DMS53 treated with DMSO at 0.1 percent for 48 hours (cell line): ENCODE measurements at regions not wholly inside any gene's neighbourhood (a gene's known extent, or its start where the extent isn't known, plus 50 kb on each side); places are given as distances from the start of the nearest gene placed in this dataset.

Experiments
- DNase-seq: peaks from one replicate; lab custom pipeline; 2025; ENCODE audit not compliant: unreplicated experiment; lab: John Stamatoyannopoulos, UW

- DNase-seq: no peak
Observed at GRCh38 chr2:42927334-42928160, 135.2 kb upstream of the HAAO start.

- DNase-seq: peak; percentile 48
Observed at GRCh38 chr2:42926434-42927333, 134.3 kb upstream of the HAAO start.

GRCh38 chr2:42925742-42926433, 133.5 kb upstream of the HAAO start:
- DNase-seq: no peak

DNA sequence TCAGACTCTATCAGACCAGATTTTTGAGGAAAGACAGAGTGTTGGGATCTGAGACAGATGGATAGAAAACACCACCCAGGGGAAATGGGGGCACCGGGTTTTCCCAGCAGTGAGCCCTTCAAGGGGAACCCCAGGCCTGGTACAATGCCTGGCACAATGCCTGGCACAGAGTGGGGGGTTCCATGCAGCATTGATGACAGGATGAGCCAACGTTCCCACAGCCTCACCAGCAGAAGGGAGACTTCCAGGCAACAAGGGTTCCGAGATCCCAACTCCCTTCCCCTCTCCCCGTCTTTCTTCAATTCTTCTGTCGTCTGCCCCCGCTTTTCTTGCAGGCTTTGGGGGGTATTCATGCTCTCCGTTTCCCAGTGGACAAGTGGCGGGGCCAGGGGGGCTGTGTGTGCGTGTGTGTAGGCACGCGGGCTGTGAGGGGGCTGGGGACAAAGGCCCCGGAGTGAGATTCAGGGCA, 132.1 kb upstream of the HAAO start:
- DNase-seq: no peak

DNA sequence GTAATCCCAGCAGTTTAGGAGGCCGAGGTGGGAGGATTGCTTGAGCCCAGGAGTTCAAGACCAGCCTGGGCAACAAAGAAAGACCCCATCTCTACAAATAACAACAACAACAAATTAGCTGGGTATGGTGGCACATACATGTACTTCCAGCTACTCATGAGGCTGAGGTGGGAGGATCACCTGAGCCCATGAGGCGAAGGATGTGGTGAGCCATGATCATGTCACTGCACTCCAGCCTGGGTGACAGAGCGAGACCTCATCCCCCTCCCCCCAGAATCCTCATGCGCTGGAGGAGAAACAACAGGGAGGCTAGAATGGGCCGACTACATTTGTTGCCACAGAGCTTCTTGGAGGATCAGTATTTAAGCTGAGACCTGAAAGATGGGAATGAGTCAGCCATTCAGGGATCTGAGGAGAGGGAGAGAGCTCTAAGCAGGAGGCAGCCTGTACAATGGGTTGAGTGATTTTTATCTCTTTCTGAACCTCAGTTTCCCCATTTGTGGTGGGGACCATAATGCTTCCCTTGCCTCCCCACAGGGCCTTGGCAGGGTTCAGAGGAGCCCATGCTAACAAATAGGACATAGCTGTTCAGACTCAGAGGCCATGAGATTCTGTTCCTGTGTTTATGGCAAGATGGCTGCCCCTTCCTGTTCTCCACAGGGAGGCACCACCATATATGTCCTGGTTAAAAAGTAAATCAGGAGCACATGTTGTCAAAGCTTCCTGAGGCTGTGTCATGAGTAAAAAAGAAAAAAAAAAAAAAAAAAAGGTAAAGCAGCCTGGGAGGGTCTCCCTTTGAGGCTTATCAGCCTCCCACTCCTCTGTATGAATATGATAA, 131.4 kb upstream of the HAAO start:
- DNase-seq: no peak

- no peak for DNase-seq
Observed at GRCh38 chr2:42922790-42923579, 130.6 kb upstream of the HAAO start.

- no peak for DNase-seq
Observed at GRCh38 chr2:42922293-42922692, 129.9 kb upstream of the HAAO start.

DNA sequence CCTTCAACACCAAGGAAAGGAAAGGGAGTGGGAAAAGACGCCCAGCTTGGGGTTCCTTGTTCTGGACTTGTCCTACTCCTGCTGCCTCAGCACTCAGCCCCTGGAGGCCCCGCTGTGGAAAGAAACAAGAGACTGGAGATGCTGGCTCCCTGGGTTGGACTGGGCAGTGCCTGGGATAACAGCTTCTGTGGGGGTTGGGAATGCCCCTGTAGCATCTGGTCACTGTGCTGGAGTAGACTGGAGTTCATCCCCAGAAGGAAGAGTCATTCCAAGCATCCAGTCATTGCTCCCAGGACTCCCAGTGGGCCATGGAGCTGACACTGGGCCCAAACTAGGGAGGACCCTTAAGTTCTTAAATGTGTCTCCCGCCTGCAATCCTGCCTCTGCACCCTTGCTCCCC, 129.3 kb upstream of the HAAO start:
- no peak for DNase-seq

DNA sequence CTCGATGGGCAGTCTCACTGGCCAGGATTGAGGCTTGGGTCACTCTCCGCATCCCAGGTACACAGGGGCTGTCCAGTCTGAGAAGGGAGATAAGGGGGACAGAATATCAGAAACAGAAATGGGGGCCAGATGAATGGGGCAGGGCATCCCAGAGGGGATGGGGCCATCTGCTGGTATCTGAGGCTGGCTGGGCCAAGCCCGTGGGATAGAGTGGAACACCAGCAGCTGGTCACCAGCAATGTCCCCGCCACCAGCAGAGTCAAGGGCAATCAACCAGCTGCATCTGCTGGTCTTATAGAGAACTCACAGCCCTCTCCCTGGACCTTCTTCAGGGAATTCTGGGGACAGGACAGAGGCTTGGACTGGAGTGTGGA, 128.8 kb upstream of the HAAO start:
- no peak for DNase-seq

GRCh38 chr2:42920446-42921146, 128.2 kb upstream of the HAAO start:
- DNase-seq: no peak

- DNase-seq: no peak
Observed at GRCh38 chr2:42918671-42919318, 126.4 kb upstream of the HAAO start.

DNA sequence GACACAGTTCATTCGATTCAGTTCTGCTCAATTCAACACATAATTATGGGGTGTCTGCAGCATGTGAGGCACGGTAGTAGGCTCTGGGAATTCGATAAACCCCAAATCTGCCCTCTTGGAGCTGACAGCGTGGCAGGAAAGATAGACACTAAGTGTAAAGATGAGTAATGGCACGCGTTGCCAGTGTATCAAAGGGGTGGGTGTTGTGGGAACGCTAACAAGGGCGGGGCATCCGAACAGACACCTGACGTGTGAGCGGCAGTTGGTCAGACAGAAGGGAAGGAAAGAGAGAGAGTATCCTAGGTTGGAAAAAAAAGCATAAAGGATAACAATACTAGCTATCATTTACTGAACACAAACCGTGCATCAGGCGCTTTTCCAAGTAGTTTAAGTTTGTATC, 125.7 kb upstream of the HAAO start:
- no peak for DNase-seq

DNA sequence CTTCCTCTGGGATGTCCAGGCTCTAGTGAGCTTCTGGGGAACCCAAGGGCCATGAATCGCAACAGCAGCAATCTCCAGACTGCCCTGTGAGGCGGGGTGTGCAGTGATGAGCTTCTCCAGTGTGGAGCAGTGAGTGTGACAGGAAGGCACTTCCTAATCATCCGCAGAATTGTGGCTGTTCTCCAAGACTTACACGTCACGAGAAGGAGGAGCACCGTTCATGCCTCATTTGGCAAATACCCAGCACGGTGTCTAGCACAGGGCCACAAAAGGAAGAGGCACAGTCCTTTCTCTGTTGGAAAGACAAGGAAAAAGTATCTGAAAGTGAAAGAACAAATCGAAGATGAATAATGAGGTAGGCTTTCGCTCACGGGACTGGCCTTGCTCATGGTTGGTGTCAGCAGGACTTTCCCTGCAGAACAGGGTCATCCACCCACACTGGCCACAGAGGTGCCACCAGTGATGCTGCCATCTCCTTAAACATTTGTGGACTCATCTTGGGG, 125.1 kb upstream of the HAAO start:
- no peak for DNase-seq

GRCh38 chr2:42916324-42916723, 123.9 kb upstream of the HAAO start:
- DNase-seq: no peak

DNA sequence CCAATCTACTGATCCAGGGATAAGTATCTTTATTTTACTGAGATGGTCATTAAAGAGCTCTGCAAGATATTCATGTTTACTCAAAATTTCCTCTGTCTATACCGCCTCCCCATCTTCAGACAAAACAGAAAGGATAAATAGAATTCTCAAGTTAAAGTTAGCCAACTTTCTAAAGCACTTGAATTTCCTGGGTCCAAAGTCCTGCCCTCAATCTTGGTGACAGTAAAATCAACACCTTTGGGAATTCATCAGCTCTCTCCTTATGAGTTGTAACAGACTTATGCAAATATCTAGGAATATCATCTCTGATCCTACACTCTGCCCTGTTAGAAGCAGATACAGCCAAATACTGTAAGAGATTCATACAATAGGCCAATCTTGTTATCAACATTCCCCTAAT, 122.5 kb upstream of the HAAO start:
- no peak for DNase-seq

- no peak for DNase-seq
Observed at GRCh38 chr2:42914314-42914713, 121.9 kb upstream of the HAAO start.

- no peak for DNase-seq
Observed at GRCh38 chr2:42913280-42913878, 121.0 kb upstream of the HAAO start.
